H9 (cell line): ENCODE measurements at regions not wholly inside any gene's neighbourhood (a gene's known extent, or its start where the extent isn't known, plus 50 kb on each side); places are given as distances from the start of the nearest gene placed in this dataset.

Experiments used
- DNase-seq: peaks from one replicate; pipeline ENCODE4 v3.0.0-alpha.2; 2017
- H2AFZ ChIP-seq: one replicate; pipeline ENCODE4 v1.6.1; 2013; ENCODE audit warnings: mild to moderate bottlenecking, low read length, control low read depth, moderate library complexity
- H2AK5ac ChIP-seq: 2 replicates; pipeline ENCODE4 v1.6.1; 2013; ENCODE audit warnings: low read length, control low read depth, mixed read lengths; ENCODE audit not compliant: insufficient read length
- H2BK120ac ChIP-seq: one replicate; pipeline ENCODE4 v1.6.1; 2013; ENCODE audit warnings: low read depth, mild to moderate bottlenecking, low read length, control low read depth, inconsistent platforms; ENCODE audit not compliant: poor library complexity, severe bottlenecking
- H2BK12ac ChIP-seq: 2 replicates; pipeline ENCODE4 v1.6.1; 2013; ENCODE audit warnings: low read length, control low read depth, mixed read lengths, low read depth; ENCODE audit not compliant: insufficient read length
- H2BK15ac ChIP-seq: 2 replicates; pipeline ENCODE4 v1.6.1; 2013; ENCODE audit warnings: low read depth, low read length, control low read depth
- H2BK20ac ChIP-seq: one replicate; pipeline ENCODE4 v1.6.1; 2013; ENCODE audit warnings: low read depth, mild to moderate bottlenecking, low read length, control low read depth, inconsistent platforms; ENCODE audit not compliant: poor library complexity, severe bottlenecking
- H2BK5ac ChIP-seq: 2 replicates; pipeline ENCODE4 v1.6.1; 2013; ENCODE audit warnings: low read length, control low read depth, mixed read lengths; ENCODE audit not compliant: insufficient read length
- H3K14ac ChIP-seq: 2 replicates; pipeline ENCODE4 v1.6.1; 2013; ENCODE audit warnings: low read length, control low read depth; ENCODE audit not compliant: insufficient read depth
- H3K18ac ChIP-seq: 2 replicates; pipeline ENCODE4 v1.6.1; 2013; ENCODE audit warnings: low read depth, mild to moderate bottlenecking, mixed read lengths, low read length, control low read depth; ENCODE audit not compliant: insufficient read length
- H3K23ac ChIP-seq: 2 replicates; pipeline ENCODE4 v1.6.1; 2013; ENCODE audit warnings: low read length, control low read depth, mixed read lengths, low read depth; ENCODE audit not compliant: insufficient read length
- H3K23me2 ChIP-seq: 2 replicates; pipeline ENCODE4 v1.6.1; 2013; ENCODE audit warnings: low read depth, mild to moderate bottlenecking, mixed read lengths, low read length, control low read depth; ENCODE audit not compliant: insufficient read length, poor library complexity, severe bottlenecking
- H3K27ac ChIP-seq: 2 replicates; pipeline ENCODE4 v1.5.1; 2013; ENCODE audit warnings: low read length, control low read depth, mixed read lengths, low read depth; ENCODE audit not compliant: insufficient read length
- H3K27me3 ChIP-seq: 2 replicates; pipeline ENCODE4 v1.6.1; 2013; ENCODE audit warnings: low read length, control low read depth, inconsistent platforms; ENCODE audit not compliant: insufficient read depth
- H3K4ac ChIP-seq: 2 replicates; pipeline ENCODE4 v1.6.1; 2013; ENCODE audit warnings: low read depth, mild to moderate bottlenecking, control low read depth, inconsistent platforms, low read length, moderate library complexity
- H3K4me1 ChIP-seq: 2 replicates; pipeline ENCODE4 v1.6.1; 2013; ENCODE audit warnings: low read length, control low read depth, inconsistent platforms; ENCODE audit not compliant: insufficient read depth
- H3K4me2 ChIP-seq: 2 replicates; pipeline ENCODE4 v1.6.1; 2013; ENCODE audit warnings: low read length, control low read depth, mixed read lengths; ENCODE audit not compliant: insufficient read length, insufficient read depth
- H3K56ac ChIP-seq: 2 replicates; pipeline ENCODE4 v1.6.1; 2013; ENCODE audit warnings: low read depth, mild to moderate bottlenecking, mixed read lengths, low read length, control low read depth; ENCODE audit not compliant: insufficient read length
- H3K79me1 ChIP-seq: 2 replicates; pipeline ENCODE4 v1.6.1; 2013; ENCODE audit warnings: low read depth, mild to moderate bottlenecking, moderate library complexity, low read length, control low read depth, inconsistent platforms; ENCODE audit not compliant: insufficient read depth, poor library complexity, severe bottlenecking
- H3K79me2 ChIP-seq: 2 replicates; pipeline ENCODE4 v1.6.1; 2013; ENCODE audit warnings: low read length, control low read depth, inconsistent platforms; ENCODE audit not compliant: insufficient read depth
- H3K9ac ChIP-seq: 2 replicates; pipeline ENCODE4 v1.6.1; 2013; ENCODE audit warnings: low read length, control low read depth, mixed read lengths; ENCODE audit not compliant: insufficient read length; ENCODE audit errors: extremely low read depth
- H3K9me3 ChIP-seq: one replicate; pipeline ENCODE4 v1.6.1; 2013; ENCODE audit warnings: low read depth, low read length, inconsistent platforms; ENCODE audit not compliant: control insufficient read depth
- H3T11ph ChIP-seq: one replicate; pipeline ENCODE4 v1.6.1; 2013; ENCODE audit warnings: mild to moderate bottlenecking, low read length, control low read depth, inconsistent platforms
- H4K20me1 ChIP-seq: one replicate; pipeline ENCODE4 v1.6.1; 2013; ENCODE audit not compliant: control insufficient read depth, insufficient read length, insufficient read depth
- H4K5ac ChIP-seq: 2 replicates; pipeline ENCODE4 v1.6.1; 2013; ENCODE audit warnings: low read depth, mild to moderate bottlenecking, mixed read lengths, low read length, control low read depth; ENCODE audit not compliant: insufficient read length
- H4K8ac ChIP-seq: replicated peaks from 2 replicates; pipeline ENCODE4 v1.6.1; 2013; ENCODE audit warnings: low read length, control low read depth, mixed read lengths, low read depth; ENCODE audit not compliant: insufficient read length
- H4K91ac ChIP-seq: 2 replicates; pipeline ENCODE4 v1.6.1; 2013; ENCODE audit warnings: low read depth, mild to moderate bottlenecking, moderate library complexity, mixed read lengths, low read length, control low read depth; ENCODE audit not compliant: insufficient read length
- H3K27ac Mint-ChIP-seq, 3 experiments: 2 replicates in 2 of 3; 3 replicates in 1 of 3; pipeline ENCODE4 v1.8.0; 2020 to 2021; ENCODE audit warnings: mixed read lengths in 3 of 3, mild to moderate bottlenecking in 1 of 3, moderate library complexity in 1 of 3
- H3K27me3 Mint-ChIP-seq: 2 replicates; pipeline ENCODE4 v1.8.0; 2021; ENCODE audit warnings: low read depth, mild to moderate bottlenecking, moderate library complexity, mixed read lengths
- H3K36me3 Mint-ChIP-seq, 3 experiments: 2 replicates in 2 of 3; 3 replicates in 1 of 3; pipeline ENCODE4 v1.8.0; 2020 to 2021; ENCODE audit warnings: low read depth in 3 of 3, mixed read lengths in 3 of 3; ENCODE audit not compliant: insufficient read depth in 1 of 3
- H3K4me1 Mint-ChIP-seq, 2 experiments: 2 replicates each; pipeline ENCODE4 v1.8.0; 2020; ENCODE audit warnings: mixed read lengths in 2 of 2
- H3K4me3 Mint-ChIP-seq, 2 experiments: 2 replicates in 1 of 2; 3 replicates in 1 of 2; pipeline ENCODE4 v1.8.0; 2020 to 2021; ENCODE audit warnings: mild to moderate bottlenecking in 2 of 2, mixed read lengths in 2 of 2, moderate library complexity in 1 of 2
- H3K9me3 Mint-ChIP-seq, 2 experiments: 2 replicates in 1 of 2; 3 replicates in 1 of 2; pipeline ENCODE4 v1.8.0; 2020; ENCODE audit warnings: mild to moderate bottlenecking in 2 of 2, mixed read lengths in 2 of 2, moderate library complexity in 1 of 2
- CTCF ChIP-seq: fragments of 200-600 bp; sonication (generic); conservative IDR thresholded peaks from 3 replicates; pipeline ENCODE4 v1.8.0; 2021; ENCODE audit warnings: antibody characterized with exemption, mild to moderate bottlenecking
- WGBS: extraction: QIAGEN DNeasy Blood & Tissue Kit; methylation state at CpG from one replicate; pipeline ENCODE4 v1.1.7; 2013; ENCODE audit warnings: missing lambda C conversion rate, low lambda C conversion rate, mixed read lengths; ENCODE audit not compliant: insufficient read length; ENCODE audit errors: extremely low coverage; 5-methylcytosine and 5-hydroxymethylcytosine counted together

- Mint-ChIP-seq H3K27ac (peak overlapping the region in 1 of 3 experiments; percentile 27; a peak in 1 of 7 replicates), H3K27me3 (peaks cover 5% of the 10 kb centered on the region), H3K9me3 (no peaks in the 10 kb centered on the region), H3K36me3 (no peaks in the 10 kb centered on the region), H3K4me3 (no peak overlapping the region), H3K4me1 (peaks cover 23 to 24% of the 10 kb centered on the region in 2 experiments)
- TF ChIP-seq CTCF = no peak
- Histone ChIP-seq H3K4me2 (no peak overlapping the region), H4K5ac (no peak overlapping the region), H3K4ac (no peak overlapping the region), H3K14ac (no peak overlapping the region), H3K9ac (no peak overlapping the region), H4K91ac (no peak overlapping the region), H3K27ac (no peak overlapping the region), H3K27me3 (no peaks in the 10 kb centered on the region), H3K23me2 (no peaks in the 10 kb centered on the region), H3K79me1 (no peaks in the 10 kb centered on the region), H3K9me3 (no peaks in the 10 kb centered on the region), H3K79me2 (no peaks in the 10 kb centered on the region), H3K23ac (no peak overlapping the region), H3K56ac (no peak overlapping the region), H3K18ac (no peak overlapping the region), H2AFZ (no peak overlapping the region), H2AK5ac (no peak overlapping the region), H3T11ph (no peak overlapping the region), H2BK12ac (no peak overlapping the region), H2BK5ac (no peak overlapping the region), H3K4me1 (peaks cover 5% of the 10 kb centered on the region; the same call in 1 of the 2 replicates), H2BK120ac (no peak overlapping the region), H4K20me1 (no peaks in the 10 kb centered on the region), H2BK20ac (no peak overlapping the region), H2BK15ac (no peak overlapping the region), H4K8ac (no peak overlapping the region)
- no CpG with 5 or more reads among the region's 10 CpGs for WGBS
- DNase-seq = no peak
These were observed 210.6 kb downstream of the KLF6 start for GRCh38 chr10:3574451-3574850.
